ENCODE measurements at regions not wholly inside any gene's neighbourhood (a gene's known extent, or its start where the extent isn't known, plus 50 kb on each side); places are given as distances from the start of the nearest gene placed in this dataset.
A peak's percentile ranks its signal among the peaks of the same experiment; 100 is the strongest.

DNA sequence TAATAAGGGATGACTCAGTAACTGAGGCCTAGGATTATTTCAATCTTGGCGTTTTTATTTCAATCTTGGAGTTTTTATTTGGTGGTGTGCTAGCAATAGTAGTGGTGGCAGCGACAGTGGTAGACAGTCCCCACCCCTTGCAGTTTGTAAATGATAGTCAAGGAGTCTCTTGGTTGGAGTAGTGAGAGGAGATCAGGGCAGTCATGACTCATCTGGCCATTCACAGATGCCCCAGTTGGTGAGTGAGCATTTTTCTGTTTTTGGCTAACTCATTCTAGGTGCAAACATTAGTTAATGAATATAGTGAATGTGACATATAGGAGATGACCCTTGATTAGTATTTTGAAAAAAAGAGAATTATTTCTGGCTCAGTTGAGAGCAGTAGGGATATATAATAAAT, 93.5 kb upstream of the ADAD1 start:
- CTCF ChIA-PET, result no interaction called here
- TF ChIP-seq, protein P1, sequence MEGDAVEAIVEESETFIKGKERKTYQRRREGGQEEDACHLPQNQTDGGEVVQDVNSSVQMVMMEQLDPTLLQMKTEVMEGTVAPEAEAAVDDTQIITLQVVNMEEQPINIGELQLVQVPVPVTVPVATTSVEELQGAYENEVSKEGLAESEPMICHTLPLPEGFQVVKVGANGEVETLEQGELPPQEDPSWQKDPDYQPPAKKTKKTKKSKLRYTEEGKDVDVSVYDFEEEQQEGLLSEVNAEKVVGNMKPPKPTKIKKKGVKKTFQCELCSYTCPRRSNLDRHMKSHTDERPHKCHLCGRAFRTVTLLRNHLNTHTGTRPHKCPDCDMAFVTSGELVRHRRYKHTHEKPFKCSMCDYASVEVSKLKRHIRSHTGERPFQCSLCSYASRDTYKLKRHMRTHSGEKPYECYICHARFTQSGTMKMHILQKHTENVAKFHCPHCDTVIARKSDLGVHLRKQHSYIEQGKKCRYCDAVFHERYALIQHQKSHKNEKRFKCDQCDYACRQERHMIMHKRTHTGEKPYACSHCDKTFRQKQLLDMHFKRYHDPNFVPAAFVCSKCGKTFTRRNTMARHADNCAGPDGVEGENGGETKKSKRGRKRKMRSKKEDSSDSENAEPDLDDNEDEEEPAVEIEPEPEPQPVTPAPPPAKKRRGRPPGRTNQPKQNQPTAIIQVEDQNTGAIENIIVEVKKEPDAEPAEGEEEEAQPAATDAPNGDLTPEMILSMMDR (IDR thresholded peaks at IDR 0.05; ENCODE audit: control extremely low read depth, extremely low read depth, low read depth, missing control alignments), result no peak
- no peak for DNase-seq (ENCODE audit: extremely low spot score)

DNA sequence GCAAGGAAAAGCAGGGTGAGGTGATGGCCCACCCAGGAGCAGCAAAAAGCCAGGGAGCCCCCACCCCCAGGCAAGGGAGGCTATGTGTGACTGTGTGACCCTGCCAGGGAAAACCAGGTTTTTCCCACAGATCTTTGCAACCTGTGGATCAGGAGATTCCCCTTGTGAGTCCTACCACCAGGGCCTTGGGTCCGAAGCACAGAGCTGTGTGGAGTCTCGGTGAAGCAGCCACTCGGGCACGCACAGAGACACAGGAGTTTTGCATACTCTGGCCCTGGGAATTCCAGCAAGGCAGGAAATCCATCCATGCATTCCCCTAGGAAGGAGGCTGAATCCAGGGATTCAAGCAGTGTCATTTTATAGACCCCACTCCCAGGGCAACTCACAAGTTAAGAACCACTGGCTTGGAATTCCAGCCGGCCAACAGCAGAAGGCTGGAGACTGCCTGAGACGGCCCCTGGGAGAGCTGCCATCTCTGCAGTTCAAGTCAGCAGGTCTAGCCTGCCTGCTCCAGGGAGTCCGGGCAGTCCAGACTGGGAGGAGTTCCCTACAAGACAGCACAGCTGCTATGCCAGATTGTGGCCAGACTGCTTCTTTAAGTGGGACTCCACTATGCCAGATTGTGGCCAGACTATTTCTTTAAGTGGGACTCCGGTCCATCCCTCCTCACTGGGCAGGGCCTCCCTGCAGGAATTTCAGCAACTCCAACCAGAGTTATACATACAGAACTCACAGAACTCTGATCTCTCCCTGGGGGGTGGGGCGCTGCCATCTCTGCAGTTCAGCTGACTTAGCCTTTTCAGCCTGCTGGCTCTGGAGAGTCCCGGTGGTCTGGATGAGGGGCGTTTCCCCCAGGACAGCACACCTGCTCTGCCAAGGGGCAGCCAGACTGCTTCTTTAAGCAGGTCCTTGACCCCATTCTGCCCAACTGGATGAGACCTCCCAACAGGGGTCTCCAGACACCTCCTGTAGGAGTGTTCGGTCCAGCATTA, 85.1 kb upstream of the ADAD1 start:
- TF ChIP-seq, protein P1 (IDR thresholded peaks at IDR 0.05; ENCODE audit: control extremely low read depth, extremely low read depth, low read depth, missing control alignments), result no peak
- no peak for DNase-seq (ENCODE audit: extremely low spot score)
- POLR2A ChIA-PET, result no interaction called here
- CTCF ChIA-PET, result interaction anchor here (1.3 kb wide), 1 partner anchor 75 kb away, joined by 3 read pairs; no protein-coding TSS in a partner anchor

More for the DNA sequence above, 93.5 kb upstream of the ADAD1 start:
- POLR2A ChIA-PET, result no interaction called here

DNA sequence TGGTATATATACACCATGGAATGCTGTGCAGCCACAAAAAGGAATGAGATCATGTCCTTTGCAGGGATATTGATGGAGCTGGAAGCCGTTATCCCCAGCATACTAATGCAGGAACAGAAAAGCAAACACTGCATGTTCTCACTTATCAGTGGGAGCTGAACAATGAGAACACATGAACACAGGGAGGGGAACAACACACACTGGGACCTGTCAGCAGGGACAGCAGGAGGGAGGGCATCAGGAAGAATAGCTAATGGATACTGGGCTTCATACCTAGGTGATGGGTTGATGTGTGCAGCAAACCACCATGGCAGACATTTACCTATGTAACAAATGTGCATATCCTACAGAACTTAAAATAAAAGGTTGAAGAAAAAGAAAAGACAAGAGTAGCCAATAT, 81.1 kb upstream of the ADAD1 start:
- POLR2A ChIA-PET, result no interaction called here
- CTCF ChIA-PET, result interaction anchor here (1.5 kb wide), 1 partner anchor 19 kb away, joined by 3 read pairs; no protein-coding TSS in a partner anchor
- TF ChIP-seq, protein P1 (IDR thresholded peaks at IDR 0.05; ENCODE audit: control extremely low read depth, extremely low read depth, low read depth, missing control alignments), result no peak
- no peak for DNase-seq (ENCODE audit: extremely low spot score)

DNA sequence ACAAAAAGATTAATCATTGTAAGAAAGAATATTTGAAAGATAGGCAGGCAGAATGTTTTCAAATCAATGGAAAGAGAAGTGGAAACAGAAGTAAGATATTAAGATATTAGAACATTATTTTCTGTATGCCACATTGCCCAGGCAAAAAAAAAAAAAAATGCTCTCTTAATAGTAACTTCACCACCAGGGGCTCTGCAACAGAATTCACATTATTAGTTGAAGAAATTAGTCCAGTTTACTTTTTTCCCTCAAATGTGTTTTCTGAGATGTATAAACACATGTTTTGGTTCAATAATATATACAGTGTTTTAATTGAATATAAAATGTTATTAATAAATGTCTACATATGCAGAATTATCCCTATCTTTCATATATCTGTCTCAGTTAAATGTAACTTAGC, 78.0 kb upstream of the ADAD1 start:
- DNase-seq (ENCODE audit: extremely low spot score), result no peak
- ChIA-PET CTCF (no interaction called here), POLR2A (no interaction called here)
- TF ChIP-seq, protein P1 (IDR thresholded peaks at IDR 0.05; ENCODE audit: control extremely low read depth, extremely low read depth, low read depth, missing control alignments), result no peak

DNA sequence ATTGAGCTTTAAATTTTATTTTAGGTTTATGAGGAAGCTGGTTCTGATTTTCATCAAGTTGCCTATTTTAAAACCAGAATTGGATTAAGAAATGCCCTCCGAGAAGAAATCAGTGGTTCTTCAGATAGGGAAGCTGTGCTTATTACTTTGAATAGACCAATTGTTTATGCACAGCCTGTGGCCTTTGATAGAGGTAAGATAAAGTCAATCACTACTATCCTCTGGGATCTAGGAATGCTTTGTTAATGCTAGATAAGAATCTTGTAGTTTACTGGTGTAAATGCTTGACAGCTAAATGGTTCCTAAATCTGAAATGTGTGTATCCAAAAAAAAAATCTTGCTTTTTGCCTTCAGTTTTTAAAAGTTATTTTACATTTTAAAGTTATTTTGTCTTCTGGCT, 73.0 kb upstream of the ADAD1 start:
- ChIA-PET CTCF (interaction anchor here (2.3 kb wide), 1 partner anchor 10 kb away, joined by 9 read pairs; no protein-coding TSS in a partner anchor), POLR2A (no interaction called here)
- TF ChIP-seq, protein P1 (IDR thresholded peaks at IDR 0.05; ENCODE audit: control extremely low read depth, extremely low read depth, low read depth, missing control alignments), result no peak

DNA sequence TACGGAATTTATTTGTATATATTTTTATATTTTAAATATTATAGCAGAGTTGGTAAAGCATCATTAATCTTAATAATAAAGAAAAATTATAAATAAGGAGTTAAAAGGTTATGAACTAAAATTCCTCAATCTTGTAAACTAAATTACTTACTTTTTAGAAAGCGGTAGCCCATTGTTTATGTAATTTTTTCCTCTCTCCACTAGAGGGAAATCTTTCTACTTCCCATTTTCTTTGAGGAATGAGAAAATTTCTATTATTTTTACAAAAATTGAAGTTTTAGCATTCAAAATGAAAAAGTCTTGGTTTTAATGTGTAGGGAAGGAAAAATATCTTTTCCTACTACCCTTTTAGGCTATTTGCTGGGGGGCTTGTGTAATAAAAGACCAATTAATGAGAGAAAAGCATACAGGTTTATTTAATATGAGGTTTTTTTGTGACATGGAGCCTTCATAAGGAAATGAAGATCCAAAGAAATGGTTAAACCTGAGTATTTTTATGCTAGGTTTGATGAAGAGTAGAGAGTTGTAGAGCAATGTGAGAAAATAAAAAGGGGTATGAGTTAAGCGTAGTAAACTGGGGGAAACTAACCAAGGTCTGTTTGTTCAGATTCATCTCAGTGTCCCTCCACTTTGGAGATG, 68.7 kb upstream of the ADAD1 start:
- ChIA-PET CTCF (no interaction called here), POLR2A (no interaction called here)
- TF ChIP-seq, protein P1 (IDR thresholded peaks at IDR 0.05; ENCODE audit: control extremely low read depth, extremely low read depth, low read depth, missing control alignments), result peak; percentile 13
- DNase-seq (ENCODE audit: extremely low spot score), result no peak

More for the DNA sequence above, 73.0 kb upstream of the ADAD1 start:
- no peak for DNase-seq (ENCODE audit: extremely low spot score)

Data from GM10248 (cell line).